ENCODE measurements at regions not wholly inside any gene's neighbourhood (a gene's known extent, or its start where the extent isn't known, plus 50 kb on each side); places are given as distances from the start of the nearest gene placed in this dataset.
A peak's percentile ranks its signal among the peaks of the same experiment; 100 is the strongest.

- Histone ChIP-seq H3F3A (ENCODE audit: insufficient read depth) (peaks cover 52% of the 10 kb centered on the region), H4K20me1 (ENCODE audit: insufficient read depth) (no peaks in the 10 kb centered on the region), H3K27ac (no peak overlapping the region), H3K27me3 (replicated peaks; ENCODE audit: insufficient read depth) (no peaks in the 10 kb centered on the region), H3K36me3 (ENCODE audit: low read depth) (no peaks in the 10 kb centered on the region), H3K9me3 (ENCODE audit: low read depth) (no peaks in the 10 kb centered on the region), H3K9me2 (ENCODE audit: insufficient read depth) (no peaks in the 10 kb centered on the region), H3K79me2 (ENCODE audit: insufficient read depth) (no peaks in the 10 kb centered on the region), H2AFZ (no peak overlapping the region), H3K4me3 (no peak overlapping the region), H3K9ac (no peak overlapping the region), H3K4me1 (ENCODE audit: insufficient read depth) (peaks cover 62% of the 10 kb centered on the region), H3K4me2 (ENCODE audit: unreplicated experiment) (no peak overlapping the region)
- in situ Hi-C loops (cut with MboI) = no loop called here
- peak; percentile 10 for DNase-seq
- WGBS, 2 experiments (ENCODE audit: low coverage in 1 of 2, low lambda C conversion rate in 2 of 2, missing lambda C conversion rate in 2 of 2) = 64 to 65% methylated on average over 2 of the region's 2 CpGs
- TF ChIP-seq EZH2 (IDR thresholded peaks at IDR 0.05; ENCODE audit: insufficient read depth, poor library complexity, severe bottlenecking) (no peak), EZH2phosphoT487 (IDR thresholded peaks at IDR 0.05; ENCODE audit: insufficient read depth, low read depth) (no peak)
Measured at GRCh38 chr11:110522471-110522870, 92.7 kb downstream of the FDX1 start.

- Histone ChIP-seq H3K9me2 (ENCODE audit: insufficient read depth) (no peaks in the 10 kb centered on the region), H2AFZ (no peak overlapping the region), H3K27ac (peak overlapping the region; percentile 40), H3K9ac (no peak overlapping the region), H3F3A (ENCODE audit: insufficient read depth) (peaks cover 49% of the 10 kb centered on the region), H3K4me1 (ENCODE audit: insufficient read depth) (peaks cover 54% of the 10 kb centered on the region), H3K27me3 (replicated peaks; ENCODE audit: insufficient read depth) (no peaks in the 10 kb centered on the region), H3K36me3 (ENCODE audit: low read depth) (no peaks in the 10 kb centered on the region), H4K20me1 (ENCODE audit: insufficient read depth) (no peaks in the 10 kb centered on the region), H3K4me3 (no peak overlapping the region), H3K79me2 (ENCODE audit: insufficient read depth) (no peaks in the 10 kb centered on the region), H3K9me3 (ENCODE audit: low read depth) (no peaks in the 10 kb centered on the region), H3K4me2 (ENCODE audit: unreplicated experiment) (peak overlapping the region; percentile 18)
- 13 to 17% methylated on average over 6 of the region's 6 CpGs for WGBS, 2 experiments (ENCODE audit: low coverage in 1 of 2, low lambda C conversion rate in 2 of 2, missing lambda C conversion rate in 2 of 2)
- TF ChIP-seq EZH2 (IDR thresholded peaks at IDR 0.05; ENCODE audit: insufficient read depth, poor library complexity, severe bottlenecking) (no peak), EZH2phosphoT487 (IDR thresholded peaks at IDR 0.05; ENCODE audit: insufficient read depth, low read depth) (no peak)
- DNase-seq = peak; percentile 97
- in situ Hi-C loops (cut with MboI) = no loop called here
Measured at GRCh38 chr11:110524238-110524637, 94.5 kb downstream of the FDX1 start.

GRCh38 chr11:110525883-110526282, 96.1 kb downstream of the FDX1 start:
- 0 to 6% methylated on average over 1 of the region's 1 CpG for WGBS, 2 experiments (ENCODE audit: low coverage in 1 of 2, low lambda C conversion rate in 2 of 2, missing lambda C conversion rate in 2 of 2)
- no peaks in the 10 kb centered on the region for H3K9me2 ChIP-seq (ENCODE audit: insufficient read depth)
- H4K20me1 ChIP-seq (ENCODE audit: insufficient read depth) = no peaks in the 10 kb centered on the region
- no peaks in the 10 kb centered on the region for H3K27me3 ChIP-seq (replicated peaks; ENCODE audit: insufficient read depth)
- H2AFZ ChIP-seq = no peak overlapping the region
- no peak overlapping the region for H3K4me3 ChIP-seq
- peak; percentile 87 for DNase-seq
- H3K9ac ChIP-seq = no peak overlapping the region
- H3F3A ChIP-seq (ENCODE audit: insufficient read depth) = peaks cover 38% of the 10 kb centered on the region
- TF ChIP-seq EZH2phosphoT487 (IDR thresholded peaks at IDR 0.05; ENCODE audit: insufficient read depth, low read depth) (no peak), EZH2 (IDR thresholded peaks at IDR 0.05; ENCODE audit: insufficient read depth, poor library complexity, severe bottlenecking) (no peak)
- H3K36me3 ChIP-seq (ENCODE audit: low read depth) = no peaks in the 10 kb centered on the region
- H3K4me1 ChIP-seq (ENCODE audit: insufficient read depth) = peaks cover 45% of the 10 kb centered on the region
- in situ Hi-C loops (cut with MboI) = no loop called here
- no peaks in the 10 kb centered on the region for H3K9me3 ChIP-seq (ENCODE audit: low read depth)
- H3K27ac ChIP-seq = peak overlapping the region; percentile 42
- H3K79me2 ChIP-seq (ENCODE audit: insufficient read depth) = no peaks in the 10 kb centered on the region
- peak overlapping the region; percentile 27 for H3K4me2 ChIP-seq (ENCODE audit: unreplicated experiment)

- WGBS, 2 experiments (ENCODE audit: low coverage in 1 of 2, low lambda C conversion rate in 2 of 2, missing lambda C conversion rate in 2 of 2) = 69 to 76% methylated on average over 2 of the region's 2 CpGs
- Histone ChIP-seq H3K79me2 (ENCODE audit: insufficient read depth) (no peaks in the 10 kb centered on the region), H3F3A (ENCODE audit: insufficient read depth) (peaks cover 38% of the 10 kb centered on the region), H3K4me2 (ENCODE audit: unreplicated experiment) (peak overlapping the region; percentile 27), H4K20me1 (ENCODE audit: insufficient read depth) (no peaks in the 10 kb centered on the region), H3K9me3 (ENCODE audit: low read depth) (no peaks in the 10 kb centered on the region), H3K4me1 (ENCODE audit: insufficient read depth) (peaks cover 45% of the 10 kb centered on the region), H3K36me3 (ENCODE audit: low read depth) (no peaks in the 10 kb centered on the region), H3K27me3 (replicated peaks; ENCODE audit: insufficient read depth) (no peaks in the 10 kb centered on the region), H3K9me2 (ENCODE audit: insufficient read depth) (no peaks in the 10 kb centered on the region), H3K27ac (peak overlapping the region; percentile 42), H2AFZ (no peak overlapping the region), H3K9ac (no peak overlapping the region), H3K4me3 (no peak overlapping the region)
- TF ChIP-seq EZH2phosphoT487 (IDR thresholded peaks at IDR 0.05; ENCODE audit: insufficient read depth, low read depth) (no peak), EZH2 (IDR thresholded peaks at IDR 0.05; ENCODE audit: insufficient read depth, poor library complexity, severe bottlenecking) (no peak)
- no peak for DNase-seq
- in situ Hi-C loops (cut with MboI) = no loop called here
Measured at GRCh38 chr11:110526323-110526722, 96.6 kb downstream of the FDX1 start.
